CD14-positive monocyte (primary cell): ENCODE measurements at regions not wholly inside any gene's neighbourhood (a gene's known extent, or its start where the extent isn't known, plus 50 kb on each side); places are given as distances from the start of the nearest gene placed in this dataset.

Source experiments
- DNase-seq, 3 donors: peaks; one replicate each; pipeline ENCODE4 v3.0.0-alpha.2; 2011 to 2022
- H2AFZ ChIP-seq: 2 replicates; pipeline ENCODE4 v1.6.0; 2012; ENCODE audit warnings: mild to moderate bottlenecking, low read depth, low read length, inconsistent platforms; ENCODE audit not compliant: insufficient read depth, poor library complexity, severe bottlenecking
- H3K27ac ChIP-seq, 2 donors: 1 replicate in 1 of 2; 2 replicates in 1 of 2; pipeline ENCODE4 v1.5.1; 2012 to 2013; ENCODE audit warnings: low read length in 2 of 2, control low read depth in 1 of 2, inconsistent platforms in 1 of 2, low read depth in 1 of 2, mild to moderate bottlenecking in 1 of 2
- H3K27me3 ChIP-seq, 2 donors: one replicate each; pipeline versions ENCODE4 v1.6.0 to v1.6.1; 2011 to 2013; ENCODE audit warnings: low read length in 2 of 2; ENCODE audit not compliant: control insufficient read depth in 2 of 2, insufficient read depth in 2 of 2
- H3K36me3 ChIP-seq, 2 donors: replicated peaks in 1 of 2; 1 replicate in 1 of 2; 2 replicates in 1 of 2; pipeline versions ENCODE4 v1.5.1 to v1.6.1; 2012 to 2013; ENCODE audit warnings: low read length in 2 of 2, control low read depth in 1 of 2, inconsistent platforms in 1 of 2, mild to moderate bottlenecking in 1 of 2; ENCODE audit not compliant: insufficient read depth in 2 of 2, control insufficient read depth in 1 of 2
- H3K4me1 ChIP-seq, 2 donors: 1 replicate in 1 of 2; 2 replicates in 1 of 2; pipeline versions ENCODE4 v1.5.1 to v1.6.1; 2012 to 2013; ENCODE audit warnings: low read length in 2 of 2, control low read depth in 1 of 2, inconsistent platforms in 1 of 2, mild to moderate bottlenecking in 1 of 2, moderate library complexity in 1 of 2; ENCODE audit not compliant: insufficient read depth in 2 of 2, control insufficient read depth in 1 of 2
- H3K4me2 ChIP-seq: replicated peaks from 2 replicates; pipeline ENCODE3; 2012; ENCODE audit warnings: low read length, moderate library complexity, mild to moderate bottlenecking; ENCODE audit not compliant: poor library complexity, severe bottlenecking; ENCODE audit errors: extremely low read depth
- H3K4me3 ChIP-seq, 3 experiments: fragments of 200-600 bp in 1 of 3; sonication (generic) in 1 of 3; replicated peaks in 1 of 3; 1 replicate in 2 of 3; 2 replicates in 1 of 3; pipeline ENCODE4 v1.5.1; 2011 to 2013; ENCODE audit warnings: low read length in 3 of 3, mild to moderate bottlenecking in 3 of 3, control low read depth in 2 of 3, low read depth in 2 of 3, inconsistent platforms in 1 of 3, moderate library complexity in 1 of 3
- H3K79me2 ChIP-seq: 2 replicates; pipeline ENCODE4 v1.6.0; 2012; ENCODE audit warnings: mild to moderate bottlenecking, control low read depth, inconsistent platforms, low read length, moderate library complexity; ENCODE audit not compliant: insufficient read depth
- H3K9ac ChIP-seq: 2 replicates; pipeline ENCODE4 v1.6.0; 2017; ENCODE audit warnings: low read length, mild to moderate bottlenecking; ENCODE audit not compliant: insufficient read depth, poor library complexity, severe bottlenecking
- H3K9me3 ChIP-seq, 2 donors: replicated peaks in 1 of 2; 1 replicate in 1 of 2; 2 replicates in 1 of 2; pipeline versions ENCODE4 v1.5.1 to v1.6.1; 2012 to 2013; ENCODE audit warnings: low read length in 2 of 2, control low read depth in 1 of 2; ENCODE audit not compliant: control insufficient read depth in 1 of 2, insufficient read depth in 1 of 2
- H4K20me1 ChIP-seq: 2 replicates; pipeline ENCODE4 v1.6.0; 2012; ENCODE audit warnings: mild to moderate bottlenecking, low read length, control low read depth, moderate library complexity; ENCODE audit not compliant: insufficient read depth
- H3K27ac Mint-ChIP-seq, 7 donors: one replicate each; pipeline ENCODE4 v1.8.0; 2020; ENCODE audit warnings: mild to moderate bottlenecking in 7 of 7, mixed read lengths in 7 of 7, moderate library complexity in 6 of 7, inconsistent platforms in 2 of 7
- H3K27me3 Mint-ChIP-seq, 3 donors: one replicate each; pipeline ENCODE4 v1.8.0; 2021 to 2022; ENCODE audit warnings: low read depth in 3 of 3, mild to moderate bottlenecking in 3 of 3, mixed read lengths in 3 of 3, moderate library complexity in 3 of 3, inconsistent platforms in 1 of 3
- H3K36me3 Mint-ChIP-seq, 2 donors: one replicate each; pipeline ENCODE4 v1.8.0; 2020; ENCODE audit warnings: mixed read lengths in 2 of 2, inconsistent platforms in 1 of 2, mild to moderate bottlenecking in 1 of 2
- H3K4me1 Mint-ChIP-seq: one replicate; pipeline ENCODE4 v1.8.0; 2020; ENCODE audit warnings: mild to moderate bottlenecking, mixed read lengths
- H3K4me3 Mint-ChIP-seq, 2 donors: one replicate each; pipeline ENCODE4 v1.8.0; 2020; ENCODE audit warnings: mild to moderate bottlenecking in 2 of 2, mixed read lengths in 2 of 2, moderate library complexity in 1 of 2
- H3K9me3 Mint-ChIP-seq, 7 donors: one replicate each; pipeline ENCODE4 v1.8.0; 2020 to 2022; ENCODE audit warnings: mixed read lengths in 7 of 7, mild to moderate bottlenecking in 6 of 7, moderate library complexity in 6 of 7, inconsistent platforms in 2 of 7
- WGBS: methylation state at CpG from one replicate; pipeline ENCODE4 v1.1.5; 2013; ENCODE audit warnings: missing lambda C conversion rate; ENCODE audit not compliant: insufficient coverage; 5-methylcytosine and 5-hydroxymethylcytosine counted together
- intact Hi-C, 2 donors: fragments of 100-400 bp; cut with micrococcal nuclease; formaldehyde crosslinking; loops; one replicate each; pipeline versions ENCODE4 v1.15.0 to v1.15.1; 2023
- TF ChIP-seq, protein P1 (sequence below): fragments of 200-600 bp; IDR thresholded peaks from one replicate; pipeline ENCODE4 v1.8.0; 2022; ENCODE audit warnings: antibody characterized with exemption, mild to moderate bottlenecking

DNA sequence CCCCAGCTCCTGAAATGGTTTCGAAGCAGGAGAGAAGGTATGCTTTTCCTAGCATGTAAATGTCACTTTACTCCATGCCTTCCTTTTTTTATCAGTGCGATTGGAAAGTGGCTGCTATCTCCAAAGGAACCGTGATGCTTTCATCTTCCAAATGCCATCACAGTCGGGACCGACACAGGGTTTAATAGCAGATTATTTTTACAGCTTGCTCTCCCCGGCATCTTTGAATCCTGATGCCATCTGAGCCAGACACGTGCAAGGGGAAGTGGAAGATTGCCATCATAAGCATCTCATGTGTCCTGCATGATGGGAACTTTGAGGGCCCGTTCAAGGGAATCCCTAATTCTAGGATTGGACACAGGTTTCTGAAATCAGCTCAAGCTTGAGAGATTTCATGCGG, 253.4 kb upstream of the KCNG1 start:
- H3K27me3 Mint-ChIP-seq = peaks cover 12 to 29% (median 14%) of the 10 kb centered on the region in 3 donors

DNA sequence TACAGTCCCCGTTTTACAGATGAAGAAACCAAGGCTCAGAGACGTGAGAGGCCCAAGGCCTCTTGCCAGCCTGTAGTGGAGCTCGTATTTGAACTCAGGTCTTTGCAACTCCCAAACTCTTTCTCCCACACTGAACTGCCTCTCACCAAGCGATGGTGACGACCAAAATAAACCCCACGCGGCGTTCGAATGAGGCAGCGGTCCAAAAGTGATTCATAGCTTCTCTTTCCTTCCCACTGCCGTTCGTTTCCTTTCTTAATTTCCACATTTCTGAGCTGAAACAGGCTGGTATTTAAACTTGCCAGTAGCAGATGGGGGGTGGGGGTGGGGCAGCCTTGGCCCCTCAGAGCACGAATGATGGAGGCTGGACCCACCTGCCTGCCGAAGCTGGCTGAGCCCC, 252.9 kb upstream of the KCNG1 start:
- no peaks in the 10 kb centered on the region for H3K79me2 ChIP-seq
- H3K9ac ChIP-seq = no peak overlapping the region
- no peaks in the 10 kb centered on the region for H4K20me1 ChIP-seq
- no peaks in the 10 kb centered on the region for H3K36me3 ChIP-seq
- H3K4me1 ChIP-seq = no peaks in the 10 kb centered on the region
- no peak overlapping the region for H3K4me3 ChIP-seq
- peaks cover 0 to 3% (median 0%) of the 10 kb centered on the region in 7 donors for H3K9me3 Mint-ChIP-seq
- TF ChIP-seq, protein P1, sequence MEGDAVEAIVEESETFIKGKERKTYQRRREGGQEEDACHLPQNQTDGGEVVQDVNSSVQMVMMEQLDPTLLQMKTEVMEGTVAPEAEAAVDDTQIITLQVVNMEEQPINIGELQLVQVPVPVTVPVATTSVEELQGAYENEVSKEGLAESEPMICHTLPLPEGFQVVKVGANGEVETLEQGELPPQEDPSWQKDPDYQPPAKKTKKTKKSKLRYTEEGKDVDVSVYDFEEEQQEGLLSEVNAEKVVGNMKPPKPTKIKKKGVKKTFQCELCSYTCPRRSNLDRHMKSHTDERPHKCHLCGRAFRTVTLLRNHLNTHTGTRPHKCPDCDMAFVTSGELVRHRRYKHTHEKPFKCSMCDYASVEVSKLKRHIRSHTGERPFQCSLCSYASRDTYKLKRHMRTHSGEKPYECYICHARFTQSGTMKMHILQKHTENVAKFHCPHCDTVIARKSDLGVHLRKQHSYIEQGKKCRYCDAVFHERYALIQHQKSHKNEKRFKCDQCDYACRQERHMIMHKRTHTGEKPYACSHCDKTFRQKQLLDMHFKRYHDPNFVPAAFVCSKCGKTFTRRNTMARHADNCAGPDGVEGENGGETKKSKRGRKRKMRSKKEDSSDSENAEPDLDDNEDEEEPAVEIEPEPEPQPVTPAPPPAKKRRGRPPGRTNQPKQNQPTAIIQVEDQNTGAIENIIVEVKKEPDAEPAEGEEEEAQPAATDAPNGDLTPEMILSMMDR = no peak
- peaks cover 5% of the 10 kb centered on the region for H3K4me1 Mint-ChIP-seq
- H2AFZ ChIP-seq = no peak overlapping the region
- WGBS = 19% methylated on average over 10 of the region's 14 CpGs
- intact Hi-C loops = no loop called here
- H3K27me3 Mint-ChIP-seq = peaks cover 12 to 27% (median 14%) of the 10 kb centered on the region in 3 donors
- H3K4me3 Mint-ChIP-seq = no peak overlapping the region
- no peaks in the 10 kb centered on the region for H3K36me3 Mint-ChIP-seq
- no peaks in the 10 kb centered on the region for H3K9me3 ChIP-seq
- H3K4me2 ChIP-seq = no peak overlapping the region
- no peak overlapping the region for H3K27ac Mint-ChIP-seq
- H3K27ac ChIP-seq = no peak overlapping the region
- peaks cover 0 to 4% of the 10 kb centered on the region in 2 donors for H3K27me3 ChIP-seq
- no peak for DNase-seq

More for the DNA sequence above, 253.4 kb upstream of the KCNG1 start:
- H2AFZ ChIP-seq = no peak overlapping the region
- no peaks in the 10 kb centered on the region for H4K20me1 ChIP-seq
- intact Hi-C loops = no loop called here
- H3K4me3 Mint-ChIP-seq = no peak overlapping the region
- H3K36me3 Mint-ChIP-seq = no peaks in the 10 kb centered on the region
- WGBS = 59% methylated on average over 8 of the region's 9 CpGs
- peaks cover 0 to 4% of the 10 kb centered on the region in 2 donors for H3K27me3 ChIP-seq
- H3K79me2 ChIP-seq = no peaks in the 10 kb centered on the region
- H3K4me2 ChIP-seq = no peak overlapping the region
- H3K9ac ChIP-seq = no peak overlapping the region
- no peaks in the 10 kb centered on the region for H3K4me1 ChIP-seq
- H3K4me3 ChIP-seq = no peak overlapping the region
- peaks cover 5% of the 10 kb centered on the region for H3K4me1 Mint-ChIP-seq
- H3K27ac Mint-ChIP-seq = no peak overlapping the region
- H3K9me3 Mint-ChIP-seq = peaks cover 0 to 3% (median 0%) of the 10 kb centered on the region in 7 donors
- no peak overlapping the region for H3K27ac ChIP-seq
- H3K36me3 ChIP-seq = no peaks in the 10 kb centered on the region
- TF ChIP-seq, protein P1 = no peak
- H3K9me3 ChIP-seq = no peaks in the 10 kb centered on the region
- no peak for DNase-seq
